ENCODE measurements at regions not wholly inside any gene's neighbourhood (a gene's known extent, or its start where the extent isn't known, plus 50 kb on each side); places are given as distances from the start of the nearest gene placed in this dataset.

DNA sequence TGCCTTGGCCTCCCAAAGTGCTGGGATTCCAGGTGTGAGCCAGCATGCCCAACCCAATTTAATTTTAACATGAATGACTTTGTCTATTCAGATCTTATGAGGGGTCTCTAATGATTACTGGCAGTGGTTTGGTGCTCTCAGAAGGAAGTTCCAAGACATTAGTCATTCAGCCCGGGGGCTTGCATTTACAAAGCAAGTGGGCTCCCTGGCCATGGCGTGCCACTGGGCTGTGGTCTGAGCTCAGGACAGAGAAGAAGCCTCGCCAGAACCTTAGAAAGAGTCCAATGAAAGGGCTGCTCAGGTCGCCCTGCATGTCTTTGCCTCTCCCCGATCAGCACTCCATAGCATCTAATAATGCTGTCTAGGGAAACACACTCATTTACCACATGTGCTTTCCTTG, 182.6 kb upstream of the CHAC2 start:
- Histone ChIP-seq H3K9me3 (no peaks in the 10 kb centered on the region), H3K4me3 (no peak overlapping the region), H3K36me3 (no peaks in the 10 kb centered on the region), H3K4me1 (ENCODE audit: insufficient read depth) (no peaks in the 10 kb centered on the region), H3K27ac (no peak overlapping the region), H3K27me3 (no peaks in the 10 kb centered on the region)
- WGBS, 3 donors = 89 to 93% (median 90%) methylated on average over 5 of the region's 5 CpGs
- DNase-seq = no peak
- TF ChIP-seq EP300 (IDR thresholded peaks at IDR 0.05) = no peak
- no peak for TF ChIP-seq POLR2A (IDR thresholded peaks at IDR 0.05)
- TF ChIP-seq, protein P1, sequence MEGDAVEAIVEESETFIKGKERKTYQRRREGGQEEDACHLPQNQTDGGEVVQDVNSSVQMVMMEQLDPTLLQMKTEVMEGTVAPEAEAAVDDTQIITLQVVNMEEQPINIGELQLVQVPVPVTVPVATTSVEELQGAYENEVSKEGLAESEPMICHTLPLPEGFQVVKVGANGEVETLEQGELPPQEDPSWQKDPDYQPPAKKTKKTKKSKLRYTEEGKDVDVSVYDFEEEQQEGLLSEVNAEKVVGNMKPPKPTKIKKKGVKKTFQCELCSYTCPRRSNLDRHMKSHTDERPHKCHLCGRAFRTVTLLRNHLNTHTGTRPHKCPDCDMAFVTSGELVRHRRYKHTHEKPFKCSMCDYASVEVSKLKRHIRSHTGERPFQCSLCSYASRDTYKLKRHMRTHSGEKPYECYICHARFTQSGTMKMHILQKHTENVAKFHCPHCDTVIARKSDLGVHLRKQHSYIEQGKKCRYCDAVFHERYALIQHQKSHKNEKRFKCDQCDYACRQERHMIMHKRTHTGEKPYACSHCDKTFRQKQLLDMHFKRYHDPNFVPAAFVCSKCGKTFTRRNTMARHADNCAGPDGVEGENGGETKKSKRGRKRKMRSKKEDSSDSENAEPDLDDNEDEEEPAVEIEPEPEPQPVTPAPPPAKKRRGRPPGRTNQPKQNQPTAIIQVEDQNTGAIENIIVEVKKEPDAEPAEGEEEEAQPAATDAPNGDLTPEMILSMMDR (IDR thresholded peaks at IDR 0.05) = no peak
- intact Hi-C loops (cut with DNase I) = no loop called here

DNA sequence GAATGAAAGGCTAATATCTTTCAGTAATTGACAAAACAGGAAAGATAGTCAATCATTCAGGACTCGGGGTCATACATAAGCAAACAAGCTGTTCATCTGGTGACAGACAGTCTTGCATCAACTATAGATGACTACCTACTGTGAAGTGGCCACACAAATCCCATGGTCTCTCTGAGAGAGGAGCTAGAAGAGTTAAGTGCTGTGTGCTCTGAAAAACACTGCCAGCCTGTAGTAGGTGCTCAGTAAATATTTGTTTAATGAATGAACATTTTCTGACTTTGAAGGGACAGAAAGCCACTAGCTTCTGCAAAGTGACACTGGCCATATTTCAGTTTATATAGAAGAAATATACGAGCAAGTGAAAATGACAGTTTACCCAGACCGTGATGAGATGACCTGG, 184.0 kb upstream of the CHAC2 start:
- no peak for DNase-seq
- no peak for TF ChIP-seq POLR2A (IDR thresholded peaks at IDR 0.05)
- TF ChIP-seq, protein P1 (IDR thresholded peaks at IDR 0.05) = no peak
- no peak for TF ChIP-seq EP300 (IDR thresholded peaks at IDR 0.05)
- Histone ChIP-seq H3K27ac (no peak overlapping the region), H3K9me3 (no peaks in the 10 kb centered on the region), H3K27me3 (no peaks in the 10 kb centered on the region), H3K4me1 (ENCODE audit: insufficient read depth) (no peaks in the 10 kb centered on the region), H3K36me3 (no peaks in the 10 kb centered on the region), H3K4me3 (no peak overlapping the region)
- intact Hi-C loops (cut with DNase I) = no loop called here
- 74 to 86% (median 85%) methylated on average over 3 of the region's 3 CpGs for WGBS, 3 donors

DNA sequence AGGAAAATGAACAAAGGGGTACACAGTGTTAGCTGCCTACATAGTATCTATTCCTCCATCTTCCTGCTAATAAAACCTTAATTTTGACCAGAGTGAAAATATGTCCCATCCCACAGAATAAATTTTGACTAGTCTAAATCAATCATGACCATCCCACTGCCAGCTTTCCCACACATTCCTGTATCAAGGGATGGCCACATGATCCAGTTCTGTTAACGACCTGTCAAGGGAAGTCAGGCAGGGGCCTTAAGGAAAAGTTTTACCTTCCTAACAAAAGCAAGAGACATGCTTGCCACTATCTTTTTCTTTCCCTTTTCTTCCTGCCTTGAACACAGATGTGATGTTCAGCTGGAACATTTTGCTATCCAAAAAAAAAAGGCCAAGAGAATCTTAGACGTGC, 185.0 kb upstream of the CHAC2 start:
- Histone ChIP-seq H3K27ac (no peak overlapping the region), H3K4me3 (no peak overlapping the region), H3K36me3 (no peaks in the 10 kb centered on the region), H3K4me1 (ENCODE audit: insufficient read depth) (no peaks in the 10 kb centered on the region), H3K27me3 (no peaks in the 10 kb centered on the region), H3K9me3 (no peaks in the 10 kb centered on the region)
- intact Hi-C loops (cut with DNase I) = no loop called here
- DNase-seq = no peak
- WGBS, 3 donors = 36 to 41% (median 37%) methylated on average over 2 of the region's 2 CpGs
- TF ChIP-seq EP300 (IDR thresholded peaks at IDR 0.05) (no peak), POLR2A (IDR thresholded peaks at IDR 0.05) (no peak)
- TF ChIP-seq, protein P1 (IDR thresholded peaks at IDR 0.05) = no peak

DNA sequence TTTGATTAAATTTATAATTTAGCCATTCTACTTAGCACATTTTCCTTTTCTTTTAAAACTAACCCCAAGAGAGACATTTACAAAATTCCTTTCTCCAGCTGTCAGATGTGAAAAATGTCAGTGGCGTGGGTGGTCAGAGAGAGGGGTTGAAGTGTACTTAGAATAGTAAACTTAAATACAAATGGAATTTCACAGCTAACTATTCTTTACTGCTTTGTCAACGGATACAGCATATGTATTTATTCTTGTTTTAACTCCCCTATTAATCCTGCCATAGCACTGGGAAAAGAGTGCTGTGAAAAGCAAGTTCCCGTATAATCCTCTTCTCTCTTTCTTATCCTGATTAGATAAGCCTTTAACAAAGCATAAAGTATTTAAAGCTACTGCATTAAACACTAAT, 191.4 kb upstream of the CHAC2 start:
- H3K4me3 ChIP-seq = no peak overlapping the region
- TF ChIP-seq POLR2A (IDR thresholded peaks at IDR 0.05) = no peak
- TF ChIP-seq, protein P1 (IDR thresholded peaks at IDR 0.05) = no peak
- TF ChIP-seq EP300 (IDR thresholded peaks at IDR 0.05) = no peak
- no peaks in the 10 kb centered on the region for H3K4me1 ChIP-seq (ENCODE audit: insufficient read depth)
- no peaks in the 10 kb centered on the region for H3K36me3 ChIP-seq
- H3K27ac ChIP-seq = no peak overlapping the region
- WGBS, 3 donors = 11 to 15% (median 12%) methylated on average over 3 of the region's 3 CpGs
- H3K9me3 ChIP-seq = no peaks in the 10 kb centered on the region
- H3K27me3 ChIP-seq = no peaks in the 10 kb centered on the region
- intact Hi-C loops (cut with DNase I) = no loop called here
- DNase-seq = no peak

DNA sequence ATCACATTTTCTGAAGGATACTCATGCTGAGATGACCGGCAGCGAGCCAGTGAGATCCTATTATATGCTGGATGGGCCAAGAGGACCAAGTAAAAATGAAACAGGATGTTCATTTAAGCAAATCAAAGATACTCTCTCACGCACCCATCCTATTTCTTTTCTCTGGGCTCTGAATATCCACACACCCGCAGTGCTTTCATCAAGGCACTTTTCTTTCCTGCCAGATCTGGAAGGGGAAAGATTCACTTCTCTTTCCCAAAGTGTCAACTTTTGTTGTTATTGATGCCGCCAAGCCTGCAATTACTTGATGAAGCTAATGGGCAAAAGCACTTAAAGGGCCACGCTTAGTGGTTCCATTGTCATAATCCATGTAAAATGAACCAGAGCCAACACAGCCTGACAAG, 191.9 kb upstream of the CHAC2 start:
- DNase-seq = peak in 1 of 5 donors; percentile 23
- Histone ChIP-seq H3K9me3 (no peaks in the 10 kb centered on the region), H3K27ac (no peak overlapping the region), H3K4me1 (ENCODE audit: insufficient read depth) (no peaks in the 10 kb centered on the region), H3K27me3 (no peaks in the 10 kb centered on the region), H3K36me3 (no peaks in the 10 kb centered on the region), H3K4me3 (no peak overlapping the region)
- intact Hi-C loops (cut with DNase I) = no loop called here
- TF ChIP-seq, protein P1 (IDR thresholded peaks at IDR 0.05) = no peak
- TF ChIP-seq POLR2A (IDR thresholded peaks at IDR 0.05) (no peak), EP300 (IDR thresholded peaks at IDR 0.05) (no peak)
- WGBS, 3 donors = 13 to 19% (median 17%) methylated on average over 6 of the region's 6 CpGs
